HEK293 (cell line): ENCODE measurements at regions not wholly inside any gene's neighbourhood (a gene's known extent, or its start where the extent isn't known, plus 50 kb on each side); places are given as distances from the start of the nearest gene placed in this dataset.

ENCODE experiments used
- CTCF ChIA-PET: fragments of 350-600 bp; formaldehyde crosslinking; extraction: SDS; loops from one replicate; lab custom pipeline; 2021; ENCODE audit warnings: antibody characterized with exemption; lab: Yijun Ruan, JAX
- POLR2A ChIA-PET: fragments of 300-600 bp; formaldehyde crosslinking; extraction: SDS; loops from one replicate; lab custom pipeline; 2020; ENCODE audit warnings: antibody characterized with exemption, inconsistent platforms; lab: Yijun Ruan, JAX
- H3K27ac ChIP-seq: fragments of 200-500 bp; sonication (Bioruptor generic); 2 replicates; pipeline ENCODE4 v1.5.1; 2014; ENCODE audit warnings: low read depth, low read length, control low read depth, inconsistent platforms; ENCODE audit errors: extremely low read depth
- H3K36me3 ChIP-seq, 2 experiments: fragments of 200-500 bp in 1 of 2; sonication (Bioruptor generic) in 1 of 2; 1 replicate in 1 of 2; 2 replicates in 1 of 2; pipeline ENCODE4 v1.5.1; 2014 to 2017; ENCODE audit warnings: inconsistent platforms in 2 of 2, low read length in 2 of 2; ENCODE audit not compliant: control insufficient read depth in 2 of 2, insufficient read depth in 1 of 2
- H3K4me1 ChIP-seq: fragments of 200-500 bp; sonication (Bioruptor generic); 2 replicates; pipeline ENCODE4 v1.5.1; 2014; ENCODE audit warnings: mild to moderate bottlenecking, low read length, inconsistent platforms; ENCODE audit not compliant: control insufficient read depth, insufficient read depth
- H3K4me3 ChIP-seq: 2 replicates; pipeline ENCODE4 v1.5.1; 2011; ENCODE audit warnings: low read depth, mild to moderate bottlenecking, control low read depth, low read length, moderate library complexity
- H3K9me3 ChIP-seq: fragments of 200-500 bp; sonication (Bioruptor generic); 2 replicates; pipeline ENCODE4 v1.5.1; 2014; ENCODE audit warnings: low read depth, low read length, inconsistent platforms; ENCODE audit not compliant: control insufficient read depth, insufficient read depth
- GLI4 ChIP-seq: fragments of 450-650 bp; formaldehyde crosslinking; IDR thresholded peaks from 2 replicates; pipeline ENCODE4 v1.5.1; 2016; ENCODE audit warnings: missing biosample characterization, missing genetic modification characterization
- HOXA7 ChIP-seq: sonication (generic); formaldehyde crosslinking; IDR thresholded peaks from 2 replicates; pipeline ENCODE4 v1.8.1; 2022; ENCODE audit warnings: missing genetic modification reagents, borderline replicate concordance
- OVOL3 ChIP-seq: fragments of 450-650 bp; formaldehyde crosslinking; IDR thresholded peaks from 2 replicates; pipeline ENCODE4 v1.5.1; 2016; ENCODE audit warnings: missing biosample characterization, missing genetic modification characterization
- ZEB2 ChIP-seq: fragments of 450-650 bp; formaldehyde crosslinking; IDR thresholded peaks from 2 replicates; pipeline ENCODE4 v1.5.1; 2016; ENCODE audit warnings: missing biosample characterization, missing genetic modification characterization
- ZNF132 ChIP-seq: fragments of 450-650 bp; formaldehyde crosslinking; IDR thresholded peaks from 2 replicates; pipeline ENCODE4 v1.5.1; 2017; ENCODE audit warnings: missing biosample characterization, missing genetic modification characterization, borderline replicate concordance
- ZNF184 ChIP-seq: fragments of 450-650 bp; IDR thresholded peaks from 2 replicates; pipeline ENCODE4 v1.5.1; 2018; ENCODE audit warnings: missing biosample characterization, mild to moderate bottlenecking, missing genetic modification characterization
- ZNF341 ChIP-seq: fragments of 450-650 bp; formaldehyde crosslinking; IDR thresholded peaks from 2 replicates; pipeline ENCODE4; 2016; ENCODE audit warnings: low read depth, missing biosample characterization, missing genetic modification characterization
- ZNF354C ChIP-seq: fragments of 450-650 bp; formaldehyde crosslinking; IDR thresholded peaks from 2 replicates; pipeline ENCODE4 v1.5.1; 2016; ENCODE audit warnings: missing biosample characterization, missing genetic modification characterization, low read depth, borderline replicate concordance
- ZNF391 ChIP-seq: fragments of 450-650 bp; formaldehyde crosslinking; IDR thresholded peaks from 2 replicates; pipeline ENCODE4 v1.5.1; 2016; ENCODE audit warnings: low read depth, missing biosample characterization, missing genetic modification characterization, borderline replicate concordance
- ZNF433 ChIP-seq: fragments of 450-650 bp; formaldehyde crosslinking; IDR thresholded peaks from 2 replicates; pipeline ENCODE4 v1.5.1; 2016; ENCODE audit warnings: missing biosample characterization, missing genetic modification characterization, low read depth
- ZNF473 ChIP-seq: fragments of 450-650 bp; formaldehyde crosslinking; IDR thresholded peaks from 2 replicates; pipeline ENCODE4 v1.5.1; 2017; ENCODE audit warnings: missing biosample characterization, missing genetic modification characterization
- ZNF560 ChIP-seq: fragments of 450-650 bp; formaldehyde crosslinking; IDR thresholded peaks from 2 replicates; pipeline ENCODE4 v1.5.1; 2017; ENCODE audit warnings: missing biosample characterization, missing genetic modification characterization, borderline replicate concordance
- ZNF585B ChIP-seq: fragments of 450-650 bp; formaldehyde crosslinking; IDR thresholded peaks from 2 replicates; pipeline ENCODE4 v1.5.1; 2016; ENCODE audit warnings: missing biosample characterization, missing genetic modification characterization
- ZNF701 ChIP-seq: fragments of 450-650 bp; formaldehyde crosslinking; IDR thresholded peaks from 2 replicates; pipeline ENCODE4 v1.5.1; 2016; ENCODE audit warnings: missing biosample characterization, missing genetic modification characterization
- TF ChIP-seq, protein P1 (sequence below): sonication (generic); formaldehyde crosslinking; IDR thresholded peaks from 2 replicates; pipeline ENCODE4 v1.8.1; 2022; ENCODE audit warnings: mild to moderate bottlenecking, moderate library complexity, missing genetic modification reagents
- TF ChIP-seq, protein P2 (sequence below): fragments of 450-650 bp; formaldehyde crosslinking; IDR thresholded peaks from 2 replicates; pipeline ENCODE4 v1.5.1; 2017; ENCODE audit warnings: missing biosample characterization, missing genetic modification characterization
- TF ChIP-seq, protein P3 (sequence below): fragments of 450-650 bp; formaldehyde crosslinking; IDR thresholded peaks from 2 replicates; pipeline ENCODE4 v1.5.1; 2016; ENCODE audit warnings: missing biosample characterization, missing genetic modification characterization
- TF ChIP-seq, protein P4 (sequence below): fragments of 450-650 bp; formaldehyde crosslinking; IDR thresholded peaks from 2 replicates; pipeline ENCODE4 v1.5.1; 2016; ENCODE audit warnings: missing biosample characterization, missing genetic modification characterization

DNA sequence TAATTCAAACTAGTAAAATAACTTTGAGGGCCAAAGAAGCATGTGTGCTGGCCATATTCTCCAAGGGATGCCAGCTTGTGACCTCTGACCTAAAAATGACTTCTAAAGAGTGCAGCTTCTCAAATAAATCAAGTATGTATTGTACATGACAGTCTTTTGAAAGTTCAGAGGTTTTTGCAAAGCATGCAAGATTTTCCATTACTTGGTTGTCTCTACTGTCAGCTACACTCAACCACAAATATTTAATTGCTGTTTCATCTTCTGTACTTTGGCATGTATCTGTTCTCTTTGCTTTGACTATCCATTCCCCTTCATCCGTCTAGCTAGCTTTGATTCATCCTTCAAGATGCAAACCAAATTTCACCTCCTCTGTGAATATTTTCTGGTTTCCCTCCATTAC, 121.9 kb upstream of the HS3ST2 start:
- no peak overlapping the region for H3K27ac ChIP-seq
- no peaks in the 10 kb centered on the region for H3K36me3 ChIP-seq
- POLR2A ChIA-PET: no interaction called here
- no peaks in the 10 kb centered on the region for H3K4me1 ChIP-seq
- TF ChIP-seq ZNF341 (tag by site-specific recombination): no peak
- TF ChIP-seq, all 188 proteins: peak for 0
- H3K4me3 ChIP-seq: no peak overlapping the region
- CTCF ChIA-PET: interaction anchor here (0.6 kb wide), 1 partner anchor 16 kb away, joined by 5 read pairs; no protein-coding TSS in a partner anchor
- no peaks in the 10 kb centered on the region for H3K9me3 ChIP-seq

DNA sequence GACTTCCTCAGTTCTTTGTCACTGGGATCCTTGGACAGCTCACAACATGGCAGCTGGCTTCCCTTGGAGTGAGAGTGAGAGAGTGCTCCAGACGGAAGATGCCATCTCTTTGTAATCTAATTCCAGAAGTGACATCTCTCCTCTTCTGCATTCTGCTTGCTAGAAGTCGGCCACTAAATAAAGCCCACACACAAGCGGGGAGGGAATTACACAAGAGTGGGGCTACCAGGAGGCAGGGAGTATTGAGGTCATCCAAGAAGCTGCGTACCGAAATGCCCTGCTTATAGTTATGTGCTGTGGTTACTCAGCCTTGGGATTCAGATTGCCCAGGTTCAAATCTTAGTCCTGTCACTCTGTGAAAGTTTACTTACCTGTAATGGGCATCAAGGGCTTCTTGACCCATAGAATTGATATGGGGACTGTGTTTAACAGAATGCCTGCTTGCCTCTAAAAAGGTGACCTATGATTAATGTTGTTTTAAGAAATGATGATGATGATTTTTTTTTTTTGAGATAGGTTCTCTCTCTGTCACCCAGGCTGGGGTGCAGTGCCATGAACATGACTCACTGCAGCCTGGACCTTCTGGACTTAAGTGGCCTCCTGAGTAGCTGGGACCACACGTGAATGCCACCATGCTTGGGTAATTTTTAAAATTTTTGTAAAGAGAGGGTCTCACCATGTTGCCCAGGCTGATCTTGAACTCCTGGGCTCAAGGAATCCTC, 120.9 kb upstream of the HS3ST2 start:
- Histone ChIP-seq H3K27ac (no peak overlapping the region), H3K36me3 (no peaks in the 10 kb centered on the region), H3K4me1 (no peaks in the 10 kb centered on the region), H3K9me3 (no peaks in the 10 kb centered on the region), H3K4me3 (no peak overlapping the region)
- TF ChIP-seq GLI4 (no peak), ZNF184 (tag by site-specific recombination) (no peak), ZNF354C (tag by site-specific recombination) (no peak), ZNF132 (tag by site-specific recombination) (no peak), ZNF585B (tag by site-specific recombination) (no peak), HOXA7 (no peak), ZNF433 (tag by site-specific recombination) (no peak), ZNF391 (tag by site-specific recombination) (no peak), ZEB2 (tag by site-specific recombination) (no peak), ZNF473 (no peak), OVOL3 (tag by site-specific recombination) (no peak), ZNF560 (tag by site-specific recombination) (no peak), ZNF701 (tag by site-specific recombination) (no peak)
- TF ChIP-seq, protein P1, sequence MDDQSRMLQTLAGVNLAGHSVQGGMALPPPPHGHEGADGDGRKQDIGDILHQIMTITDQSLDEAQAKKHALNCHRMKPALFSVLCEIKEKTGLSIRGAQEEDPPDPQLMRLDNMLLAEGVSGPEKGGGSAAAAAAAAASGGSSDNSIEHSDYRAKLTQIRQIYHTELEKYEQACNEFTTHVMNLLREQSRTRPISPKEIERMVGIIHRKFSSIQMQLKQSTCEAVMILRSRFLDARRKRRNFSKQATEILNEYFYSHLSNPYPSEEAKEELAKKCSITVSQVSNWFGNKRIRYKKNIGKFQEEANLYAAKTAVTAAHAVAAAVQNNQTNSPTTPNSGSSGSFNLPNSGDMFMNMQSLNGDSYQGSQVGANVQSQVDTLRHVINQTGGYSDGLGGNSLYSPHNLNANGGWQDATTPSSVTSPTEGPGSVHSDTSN: no peak
- TF ChIP-seq, protein P2, sequence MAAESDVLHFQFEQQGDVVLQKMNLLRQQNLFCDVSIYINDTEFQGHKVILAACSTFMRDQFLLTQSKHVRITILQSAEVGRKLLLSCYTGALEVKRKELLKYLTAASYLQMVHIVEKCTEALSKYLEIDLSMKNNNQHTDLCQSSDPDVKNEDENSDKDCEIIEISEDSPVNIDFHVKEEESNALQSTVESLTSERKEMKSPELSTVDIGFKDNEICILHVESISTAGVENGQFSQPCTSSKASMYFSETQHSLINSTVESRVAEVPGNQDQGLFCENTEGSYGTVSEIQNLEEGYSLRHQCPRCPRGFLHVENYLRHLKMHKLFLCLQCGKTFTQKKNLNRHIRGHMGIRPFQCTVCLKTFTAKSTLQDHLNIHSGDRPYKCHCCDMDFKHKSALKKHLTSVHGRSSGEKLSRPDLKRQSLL (tag by site-specific recombination): no peak
- TF ChIP-seq, protein P3, sequence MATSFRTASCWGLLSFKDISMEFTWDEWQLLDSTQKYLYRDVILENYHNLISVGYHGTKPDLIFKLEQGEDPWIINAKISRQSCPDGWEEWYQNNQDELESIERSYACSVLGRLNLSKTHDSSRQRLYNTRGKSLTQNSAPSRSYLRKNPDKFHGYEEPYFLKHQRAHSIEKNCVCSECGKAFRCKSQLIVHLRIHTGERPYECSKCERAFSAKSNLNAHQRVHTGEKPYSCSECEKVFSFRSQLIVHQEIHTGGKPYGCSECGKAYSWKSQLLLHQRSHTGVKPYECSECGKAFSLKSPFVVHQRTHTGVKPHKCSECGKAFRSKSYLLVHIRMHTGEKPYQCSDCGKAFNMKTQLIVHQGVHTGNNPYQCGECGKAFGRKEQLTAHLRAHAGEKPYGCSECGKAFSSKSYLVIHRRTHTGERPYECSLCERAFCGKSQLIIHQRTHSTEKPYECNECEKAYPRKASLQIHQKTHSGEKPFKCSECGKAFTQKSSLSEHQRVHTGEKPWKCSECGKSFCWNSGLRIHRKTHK: no peak
- TF ChIP-seq, protein P4, sequence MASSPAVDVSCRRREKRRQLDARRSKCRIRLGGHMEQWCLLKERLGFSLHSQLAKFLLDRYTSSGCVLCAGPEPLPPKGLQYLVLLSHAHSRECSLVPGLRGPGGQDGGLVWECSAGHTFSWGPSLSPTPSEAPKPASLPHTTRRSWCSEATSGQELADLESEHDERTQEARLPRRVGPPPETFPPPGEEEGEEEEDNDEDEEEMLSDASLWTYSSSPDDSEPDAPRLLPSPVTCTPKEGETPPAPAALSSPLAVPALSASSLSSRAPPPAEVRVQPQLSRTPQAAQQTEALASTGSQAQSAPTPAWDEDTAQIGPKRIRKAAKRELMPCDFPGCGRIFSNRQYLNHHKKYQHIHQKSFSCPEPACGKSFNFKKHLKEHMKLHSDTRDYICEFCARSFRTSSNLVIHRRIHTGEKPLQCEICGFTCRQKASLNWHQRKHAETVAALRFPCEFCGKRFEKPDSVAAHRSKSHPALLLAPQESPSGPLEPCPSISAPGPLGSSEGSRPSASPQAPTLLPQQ (tag by site-specific recombination): no peak
- ChIA-PET CTCF (interaction anchor here (2.4 kb wide), 1 partner anchor 10 kb away, joined by 9 read pairs; no protein-coding TSS in a partner anchor), POLR2A (no interaction called here)
